ENCODE measurements at regions not wholly inside any gene's neighbourhood (a gene's known extent, or its start where the extent isn't known, plus 50 kb on each side); places are given as distances from the start of the nearest gene placed in this dataset.

DNA sequence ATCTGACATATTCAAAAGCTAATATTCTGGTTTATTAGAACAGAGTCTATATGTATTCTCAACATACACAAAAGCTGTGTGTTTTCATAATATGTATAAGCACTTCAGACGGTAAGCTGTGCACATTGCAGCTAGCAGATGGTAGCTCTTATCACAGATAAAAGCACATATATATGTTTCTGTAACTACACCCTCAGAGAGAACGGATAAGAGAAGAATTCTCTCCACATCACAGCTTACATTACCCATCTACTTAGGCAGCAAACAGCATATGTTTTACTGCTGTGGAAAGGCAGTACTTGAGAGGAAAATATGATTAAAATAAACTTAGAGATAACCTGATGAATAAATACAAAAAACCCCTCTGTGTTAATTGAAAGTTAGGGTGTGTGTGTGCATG lies 450.9 kb upstream of the ZNF608 start:
- TF ChIP-seq EP300 (IDR thresholded peaks at IDR 0.05; ENCODE audit: borderline replicate concordance) = no peak
- no peak for TF ChIP-seq TCF12 (IDR thresholded peaks at IDR 0.05; ENCODE audit: low read depth)
- TF ChIP-seq RAD21 (IDR thresholded peaks at IDR 0.05; ENCODE audit: low read depth) = no peak
- no peak for TF ChIP-seq FOXM1 (IDR thresholded peaks at IDR 0.05; ENCODE audit: borderline replicate concordance, low read depth)
- TF ChIP-seq EGR1 (IDR thresholded peaks at IDR 0.05) = no peak
- no peak for TF ChIP-seq NFIC (IDR thresholded peaks at IDR 0.05)
- TF ChIP-seq TEAD4 (IDR thresholded peaks at IDR 0.05) = no peak
- TF ChIP-seq, protein P1, sequence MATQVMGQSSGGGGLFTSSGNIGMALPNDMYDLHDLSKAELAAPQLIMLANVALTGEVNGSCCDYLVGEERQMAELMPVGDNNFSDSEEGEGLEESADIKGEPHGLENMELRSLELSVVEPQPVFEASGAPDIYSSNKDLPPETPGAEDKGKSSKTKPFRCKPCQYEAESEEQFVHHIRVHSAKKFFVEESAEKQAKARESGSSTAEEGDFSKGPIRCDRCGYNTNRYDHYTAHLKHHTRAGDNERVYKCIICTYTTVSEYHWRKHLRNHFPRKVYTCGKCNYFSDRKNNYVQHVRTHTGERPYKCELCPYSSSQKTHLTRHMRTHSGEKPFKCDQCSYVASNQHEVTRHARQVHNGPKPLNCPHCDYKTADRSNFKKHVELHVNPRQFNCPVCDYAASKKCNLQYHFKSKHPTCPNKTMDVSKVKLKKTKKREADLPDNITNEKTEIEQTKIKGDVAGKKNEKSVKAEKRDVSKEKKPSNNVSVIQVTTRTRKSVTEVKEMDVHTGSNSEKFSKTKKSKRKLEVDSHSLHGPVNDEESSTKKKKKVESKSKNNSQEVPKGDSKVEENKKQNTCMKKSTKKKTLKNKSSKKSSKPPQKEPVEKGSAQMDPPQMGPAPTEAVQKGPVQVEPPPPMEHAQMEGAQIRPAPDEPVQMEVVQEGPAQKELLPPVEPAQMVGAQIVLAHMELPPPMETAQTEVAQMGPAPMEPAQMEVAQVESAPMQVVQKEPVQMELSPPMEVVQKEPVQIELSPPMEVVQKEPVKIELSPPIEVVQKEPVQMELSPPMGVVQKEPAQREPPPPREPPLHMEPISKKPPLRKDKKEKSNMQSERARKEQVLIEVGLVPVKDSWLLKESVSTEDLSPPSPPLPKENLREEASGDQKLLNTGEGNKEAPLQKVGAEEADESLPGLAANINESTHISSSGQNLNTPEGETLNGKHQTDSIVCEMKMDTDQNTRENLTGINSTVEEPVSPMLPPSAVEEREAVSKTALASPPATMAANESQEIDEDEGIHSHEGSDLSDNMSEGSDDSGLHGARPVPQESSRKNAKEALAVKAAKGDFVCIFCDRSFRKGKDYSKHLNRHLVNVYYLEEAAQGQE (IDR thresholded peaks at IDR 0.05; ENCODE audit: low read depth) = no peak
- TF ChIP-seq CREB1 (IDR thresholded peaks at IDR 0.05; ENCODE audit: low read depth) = no peak
- TF ChIP-seq YY1 (IDR thresholded peaks at IDR 0.05; ENCODE audit: low read depth) = no peak
- TF ChIP-seq, protein P2, sequence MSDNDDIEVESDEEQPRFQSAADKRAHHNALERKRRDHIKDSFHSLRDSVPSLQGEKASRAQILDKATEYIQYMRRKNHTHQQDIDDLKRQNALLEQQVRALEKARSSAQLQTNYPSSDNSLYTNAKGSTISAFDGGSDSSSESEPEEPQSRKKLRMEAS (IDR thresholded peaks at IDR 0.05) = no peak
- TF ChIP-seq, protein P3, sequence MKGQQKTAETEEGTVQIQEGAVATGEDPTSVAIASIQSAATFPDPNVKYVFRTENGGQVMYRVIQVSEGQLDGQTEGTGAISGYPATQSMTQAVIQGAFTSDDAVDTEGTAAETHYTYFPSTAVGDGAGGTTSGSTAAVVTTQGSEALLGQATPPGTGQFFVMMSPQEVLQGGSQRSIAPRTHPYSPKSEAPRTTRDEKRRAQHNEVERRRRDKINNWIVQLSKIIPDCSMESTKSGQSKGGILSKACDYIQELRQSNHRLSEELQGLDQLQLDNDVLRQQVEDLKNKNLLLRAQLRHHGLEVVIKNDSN (IDR thresholded peaks at IDR 0.05) = no peak
- no peak for TF ChIP-seq TAF1 (IDR thresholded peaks at IDR 0.05; ENCODE audit: low read depth)
- TF ChIP-seq CEBPB (IDR thresholded peaks at IDR 0.05) = no peak

DNA sequence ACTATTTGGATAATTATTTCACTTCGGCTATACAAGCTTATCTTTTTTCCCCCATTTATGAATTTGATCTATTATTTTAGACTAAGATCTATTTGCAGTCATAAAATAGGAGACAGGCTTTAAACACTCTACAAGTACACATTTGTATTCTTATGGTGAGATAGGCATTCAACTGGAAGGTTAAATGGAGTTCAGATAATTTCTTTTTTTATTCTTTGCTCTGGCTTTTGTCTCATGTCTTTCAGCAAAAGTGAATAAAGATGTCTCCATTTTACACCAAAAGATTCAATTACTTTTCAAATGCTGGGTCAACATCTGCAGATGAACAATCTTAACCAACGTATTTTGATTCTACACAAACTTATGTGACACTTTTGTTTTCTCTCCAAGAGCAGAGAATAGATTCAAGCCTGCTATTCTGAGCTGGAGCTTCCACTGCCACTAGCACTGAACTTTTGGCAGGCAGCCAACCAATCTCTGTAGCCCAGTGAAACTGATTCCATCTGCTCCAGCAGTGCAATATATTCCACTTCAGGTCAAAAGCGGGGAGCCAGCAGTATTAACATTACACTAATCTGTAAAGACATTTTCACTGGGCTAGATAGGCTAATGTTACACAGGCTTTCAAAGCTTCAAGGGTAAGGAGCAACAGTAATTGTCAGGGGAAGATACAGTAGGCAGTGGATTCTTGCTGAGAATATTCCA lies 452.0 kb upstream of the ZNF608 start:
- TF ChIP-seq RAD21 (IDR thresholded peaks at IDR 0.05; ENCODE audit: low read depth) (no peak), NFIC (IDR thresholded peaks at IDR 0.05) (peak; percentile 84)

DNA sequence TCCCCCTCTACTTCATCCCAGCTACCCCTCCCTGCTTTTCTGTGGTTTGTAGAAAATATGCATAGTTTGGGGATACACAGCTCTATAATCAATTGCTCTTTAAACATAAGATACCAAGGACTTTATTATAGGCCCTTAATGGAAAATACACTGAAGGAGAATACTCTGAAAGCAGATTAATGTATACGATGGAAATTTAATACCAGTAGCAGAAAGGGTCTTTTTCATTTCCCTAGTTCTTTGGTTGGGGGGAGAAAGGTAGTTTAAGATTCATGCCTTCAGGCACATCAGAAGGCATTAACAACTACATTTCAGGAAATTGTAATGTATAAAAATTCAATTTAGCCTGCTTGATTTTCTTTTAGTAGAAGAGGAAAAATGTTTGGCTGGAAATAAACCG lies 452.9 kb upstream of the ZNF608 start:
- TF ChIP-seq EGR1 (IDR thresholded peaks at IDR 0.05) (no peak), TAF1 (IDR thresholded peaks at IDR 0.05; ENCODE audit: low read depth) (no peak), FOXM1 (IDR thresholded peaks at IDR 0.05; ENCODE audit: borderline replicate concordance, low read depth) (no peak), ZBTB7A (IDR thresholded peaks at IDR 0.05; ENCODE audit: low read depth) (no peak), TCF12 (IDR thresholded peaks at IDR 0.05; ENCODE audit: low read depth) (no peak), EP300 (IDR thresholded peaks at IDR 0.05; ENCODE audit: borderline replicate concordance) (no peak), TEAD4 (IDR thresholded peaks at IDR 0.05) (no peak), RAD21 (IDR thresholded peaks at IDR 0.05; ENCODE audit: low read depth) (no peak), YY1 (IDR thresholded peaks at IDR 0.05; ENCODE audit: low read depth) (no peak), CREB1 (IDR thresholded peaks at IDR 0.05; ENCODE audit: low read depth) (no peak), NFIC (IDR thresholded peaks at IDR 0.05) (no peak), CEBPB (IDR thresholded peaks at IDR 0.05) (no peak)
- TF ChIP-seq, protein P3 (IDR thresholded peaks at IDR 0.05) = no peak
- TF ChIP-seq, protein P2 (IDR thresholded peaks at IDR 0.05) = no peak
- TF ChIP-seq, protein P1 (IDR thresholded peaks at IDR 0.05; ENCODE audit: low read depth) = no peak

DNA sequence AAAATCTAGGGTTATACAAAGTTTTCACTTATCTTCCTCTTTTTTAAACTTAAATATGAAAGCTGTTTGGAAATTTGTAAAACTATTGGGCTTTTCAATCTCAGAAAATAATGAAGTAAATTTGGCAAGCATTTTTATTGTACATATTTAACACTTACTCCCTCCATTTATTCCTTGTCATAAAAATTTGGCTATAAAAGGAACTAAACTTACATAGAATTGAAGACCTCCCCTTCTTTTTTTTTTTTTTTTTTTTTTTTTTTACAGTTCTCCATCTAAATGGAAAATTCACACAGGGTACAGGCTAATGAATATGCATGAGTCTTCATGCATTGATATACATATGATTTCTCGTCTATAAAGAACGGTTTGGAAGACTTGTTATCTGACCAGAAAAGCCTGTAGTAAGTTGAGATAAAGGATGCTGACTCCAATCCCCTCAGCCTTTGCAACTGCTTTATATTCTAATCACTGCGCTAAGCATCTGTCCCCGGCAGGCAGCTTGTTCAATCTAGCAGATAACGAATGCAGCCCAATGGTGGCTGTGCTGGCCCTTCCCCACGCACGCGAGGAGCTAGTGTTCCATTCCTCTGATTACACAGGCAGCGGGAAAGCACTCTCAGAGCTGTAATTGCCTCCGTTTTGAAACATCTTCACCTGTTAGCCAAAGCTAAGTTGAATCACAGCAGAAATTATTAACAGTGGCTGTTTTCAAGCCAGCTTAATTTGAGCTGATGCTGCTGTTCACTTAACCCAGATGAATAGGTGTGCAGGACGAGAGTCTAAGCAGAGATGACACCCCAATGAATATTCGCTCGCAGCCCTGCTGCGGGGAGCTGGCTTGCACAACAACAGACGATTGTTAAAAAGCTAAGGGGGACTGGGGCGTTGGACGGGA lies 453.8 kb upstream of the ZNF608 start:
- TF ChIP-seq, protein P2 (IDR thresholded peaks at IDR 0.05) = no peak

DNA sequence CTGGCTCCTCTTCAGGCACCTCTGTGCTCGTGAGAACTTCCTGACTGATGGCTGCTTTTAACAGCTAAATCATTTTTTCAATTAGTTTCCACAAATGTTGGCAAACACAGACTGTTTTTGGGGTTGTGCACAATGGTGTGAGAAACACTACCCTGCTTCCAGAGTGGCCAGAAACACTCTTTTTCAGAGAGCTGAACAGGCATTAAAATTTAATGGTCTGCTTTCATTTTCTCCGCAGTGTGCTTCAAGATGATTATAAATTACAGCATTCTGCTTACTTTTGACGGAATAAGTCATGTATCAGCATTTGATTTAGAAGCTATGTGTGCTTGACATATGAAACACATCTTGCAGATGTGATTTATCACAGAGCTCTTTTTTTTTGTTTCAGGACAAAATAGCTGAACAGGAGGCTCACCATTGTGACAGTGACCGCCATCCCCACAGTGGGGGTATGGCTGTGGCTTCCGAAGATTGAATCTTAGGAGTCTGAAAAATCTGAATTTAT lies 454.5 kb upstream of the ZNF608 start:
- TF ChIP-seq YY1 (IDR thresholded peaks at IDR 0.05; ENCODE audit: low read depth) (no peak), ZBTB7A (IDR thresholded peaks at IDR 0.05; ENCODE audit: low read depth) (no peak), RAD21 (IDR thresholded peaks at IDR 0.05; ENCODE audit: low read depth) (no peak), EP300 (IDR thresholded peaks at IDR 0.05; ENCODE audit: borderline replicate concordance) (no peak), TCF12 (IDR thresholded peaks at IDR 0.05; ENCODE audit: low read depth) (no peak), TEAD4 (IDR thresholded peaks at IDR 0.05) (no peak), CREB1 (IDR thresholded peaks at IDR 0.05; ENCODE audit: low read depth) (no peak), TAF1 (IDR thresholded peaks at IDR 0.05; ENCODE audit: low read depth) (no peak), CEBPB (IDR thresholded peaks at IDR 0.05) (no peak), EGR1 (IDR thresholded peaks at IDR 0.05) (no peak)
- TF ChIP-seq, protein P1 (IDR thresholded peaks at IDR 0.05; ENCODE audit: low read depth) = no peak
- TF ChIP-seq, protein P3 (IDR thresholded peaks at IDR 0.05) = no peak
